Endothelial cell (in vitro differentiated cells): ENCODE measurements at regions not wholly inside any gene's neighbourhood (a gene's known extent, or its start where the extent isn't known, plus 50 kb on each side); places are given as distances from the start of the nearest gene placed in this dataset.

Source experiments
- DNase-seq: peaks from one replicate; pipeline ENCODE4 v3.0.0; 2021; ENCODE audit warnings: low spot score
- H3K27ac Mint-ChIP-seq: one replicate; pipeline ENCODE4 v1.8.0; 2021; ENCODE audit warnings: mixed read lengths, inconsistent platforms; ENCODE audit not compliant: unreplicated experiment
- H3K27me3 Mint-ChIP-seq: one replicate; pipeline ENCODE4 v1.8.0; 2021; ENCODE audit warnings: mild to moderate bottlenecking, moderate library complexity, mixed read lengths, inconsistent platforms; ENCODE audit not compliant: unreplicated experiment
- H3K36me3 Mint-ChIP-seq: one replicate; pipeline ENCODE4 v1.8.0; 2021; ENCODE audit warnings: mild to moderate bottlenecking, low read depth, mixed read lengths, inconsistent platforms; ENCODE audit not compliant: unreplicated experiment
- H3K4me1 Mint-ChIP-seq: one replicate; pipeline ENCODE4 v1.8.0; 2021; ENCODE audit warnings: mild to moderate bottlenecking, mixed read lengths, inconsistent platforms; ENCODE audit not compliant: unreplicated experiment
- H3K4me3 Mint-ChIP-seq: one replicate; pipeline ENCODE4 v1.8.0; 2021; ENCODE audit warnings: mild to moderate bottlenecking, mixed read lengths, inconsistent platforms; ENCODE audit not compliant: unreplicated experiment
- H3K9me3 Mint-ChIP-seq: one replicate; pipeline ENCODE4 v1.8.0; 2021; ENCODE audit warnings: mixed read lengths, inconsistent platforms; ENCODE audit not compliant: unreplicated experiment
- TF ChIP-seq, protein P1 (sequence below): fragments of 200-600 bp; sonication (generic); IDR thresholded peaks from one replicate; pipeline ENCODE4 v1.5.0; 2021; ENCODE audit warnings: antibody characterized with exemption; ENCODE audit not compliant: unreplicated experiment

DNA sequence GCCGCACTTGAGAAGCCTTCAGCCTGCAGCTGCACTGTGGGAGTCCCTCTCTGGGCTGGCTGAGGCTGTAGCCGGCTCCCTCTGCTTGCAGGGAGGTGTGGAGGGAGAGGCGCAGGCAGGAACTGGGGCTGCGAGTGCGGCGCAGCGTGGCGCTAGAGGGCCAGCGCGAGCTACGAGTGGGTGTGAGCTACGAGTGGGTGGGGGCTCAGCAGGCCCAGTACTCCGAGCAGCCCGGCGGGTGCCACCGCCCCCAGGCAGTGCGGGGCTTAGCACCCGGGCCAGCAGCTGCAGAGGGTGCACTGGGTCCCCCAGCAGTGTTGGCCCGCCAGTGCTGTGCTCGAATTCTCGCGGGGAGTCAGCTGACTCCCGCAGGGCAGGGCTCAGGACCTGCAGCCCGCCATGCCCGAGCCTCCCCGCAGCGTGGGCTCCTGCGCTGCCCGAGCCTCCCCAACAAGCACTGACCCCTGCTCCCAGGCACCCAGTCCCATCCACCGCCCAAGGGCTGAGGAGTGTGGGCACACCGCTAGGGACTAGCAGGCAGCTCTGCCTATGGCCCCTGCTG, 1620.1 kb downstream of the BRINP3 start:
- Mint-ChIP-seq H3K27me3 (no peaks in the 10 kb centered on the region), H3K27ac (no peak overlapping the region), H3K9me3 (no peaks in the 10 kb centered on the region), H3K4me3 (no peak overlapping the region), H3K4me1 (no peaks in the 10 kb centered on the region), H3K36me3 (no peaks in the 10 kb centered on the region)
- no peak for DNase-seq
- TF ChIP-seq, protein P1, sequence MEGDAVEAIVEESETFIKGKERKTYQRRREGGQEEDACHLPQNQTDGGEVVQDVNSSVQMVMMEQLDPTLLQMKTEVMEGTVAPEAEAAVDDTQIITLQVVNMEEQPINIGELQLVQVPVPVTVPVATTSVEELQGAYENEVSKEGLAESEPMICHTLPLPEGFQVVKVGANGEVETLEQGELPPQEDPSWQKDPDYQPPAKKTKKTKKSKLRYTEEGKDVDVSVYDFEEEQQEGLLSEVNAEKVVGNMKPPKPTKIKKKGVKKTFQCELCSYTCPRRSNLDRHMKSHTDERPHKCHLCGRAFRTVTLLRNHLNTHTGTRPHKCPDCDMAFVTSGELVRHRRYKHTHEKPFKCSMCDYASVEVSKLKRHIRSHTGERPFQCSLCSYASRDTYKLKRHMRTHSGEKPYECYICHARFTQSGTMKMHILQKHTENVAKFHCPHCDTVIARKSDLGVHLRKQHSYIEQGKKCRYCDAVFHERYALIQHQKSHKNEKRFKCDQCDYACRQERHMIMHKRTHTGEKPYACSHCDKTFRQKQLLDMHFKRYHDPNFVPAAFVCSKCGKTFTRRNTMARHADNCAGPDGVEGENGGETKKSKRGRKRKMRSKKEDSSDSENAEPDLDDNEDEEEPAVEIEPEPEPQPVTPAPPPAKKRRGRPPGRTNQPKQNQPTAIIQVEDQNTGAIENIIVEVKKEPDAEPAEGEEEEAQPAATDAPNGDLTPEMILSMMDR: no peak

DNA sequence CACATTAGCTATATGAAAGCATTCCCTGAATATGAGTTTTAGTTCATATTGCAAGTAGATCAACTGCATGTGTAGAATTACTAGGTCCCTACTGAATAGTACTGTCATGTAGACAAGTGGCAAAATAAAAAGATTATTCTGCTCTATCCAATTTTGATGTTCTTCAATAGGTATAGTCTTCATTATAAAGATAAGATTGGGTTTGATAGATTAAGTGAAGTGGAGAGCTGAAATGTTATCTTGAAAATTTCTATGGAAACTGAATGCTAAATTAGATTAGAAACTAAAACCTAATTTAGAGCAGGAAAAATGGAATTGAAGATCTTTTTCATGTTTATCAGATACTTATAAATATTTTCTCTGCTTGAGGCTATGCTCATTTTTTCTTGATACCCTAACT, 1610.0 kb downstream of the BRINP3 start:
- Mint-ChIP-seq H3K9me3 (no peaks in the 10 kb centered on the region), H3K4me3 (no peak overlapping the region), H3K4me1 (peaks cover 3% of the 10 kb centered on the region), H3K27me3 (no peaks in the 10 kb centered on the region), H3K36me3 (no peaks in the 10 kb centered on the region), H3K27ac (no peak overlapping the region)
- TF ChIP-seq, protein P1: no peak
- no peak for DNase-seq

DNA sequence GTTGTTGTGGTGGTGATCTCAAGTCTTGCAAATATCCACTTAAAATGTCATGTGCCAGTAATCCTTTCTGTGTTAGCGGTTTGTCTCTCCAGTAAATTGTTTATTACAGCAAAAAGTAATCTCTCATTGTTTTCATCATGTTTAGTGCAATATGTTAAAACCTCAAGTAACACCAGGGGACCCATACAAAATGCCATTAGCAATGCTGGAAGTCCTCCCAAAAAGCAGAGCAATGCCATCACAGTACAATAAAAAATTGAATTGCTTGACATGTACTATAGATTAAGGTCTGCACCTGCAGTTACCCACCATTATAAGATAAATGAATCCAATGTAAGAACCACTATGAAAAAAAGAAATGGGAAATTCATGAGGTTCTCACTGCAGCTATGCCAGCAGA, 1606.5 kb downstream of the BRINP3 start:
- TF ChIP-seq, protein P1: no peak
- Mint-ChIP-seq H3K27me3 (no peaks in the 10 kb centered on the region), H3K9me3 (no peaks in the 10 kb centered on the region), H3K4me1 (peaks cover 3% of the 10 kb centered on the region), H3K4me3 (no peak overlapping the region), H3K27ac (no peak overlapping the region), H3K36me3 (no peaks in the 10 kb centered on the region)
- no peak for DNase-seq

DNA sequence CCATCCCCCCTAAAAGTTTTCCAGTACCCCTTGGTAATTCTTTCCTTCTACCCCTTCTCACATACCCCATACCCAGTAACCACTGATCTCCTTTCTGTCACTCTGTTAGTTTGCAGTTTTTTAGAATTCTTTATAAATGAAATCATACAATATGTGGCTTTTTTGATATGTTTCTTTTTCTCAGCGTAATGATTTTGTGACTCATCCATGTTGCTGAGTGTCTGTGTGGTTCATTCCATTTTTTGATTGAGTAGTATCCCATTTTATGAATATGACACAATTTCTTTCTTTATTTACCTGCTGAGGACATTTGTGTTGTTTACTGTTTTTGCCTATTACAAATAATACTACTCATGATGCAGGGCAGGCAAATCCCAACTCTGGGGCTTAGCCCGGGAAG, 1605.3 kb downstream of the BRINP3 start:
- TF ChIP-seq, protein P1: no peak
- Mint-ChIP-seq H3K27ac (no peak overlapping the region), H3K4me1 (peaks cover 3% of the 10 kb centered on the region), H3K36me3 (no peaks in the 10 kb centered on the region), H3K9me3 (no peaks in the 10 kb centered on the region), H3K27me3 (no peaks in the 10 kb centered on the region), H3K4me3 (no peak overlapping the region)
- DNase-seq: no peak

DNA sequence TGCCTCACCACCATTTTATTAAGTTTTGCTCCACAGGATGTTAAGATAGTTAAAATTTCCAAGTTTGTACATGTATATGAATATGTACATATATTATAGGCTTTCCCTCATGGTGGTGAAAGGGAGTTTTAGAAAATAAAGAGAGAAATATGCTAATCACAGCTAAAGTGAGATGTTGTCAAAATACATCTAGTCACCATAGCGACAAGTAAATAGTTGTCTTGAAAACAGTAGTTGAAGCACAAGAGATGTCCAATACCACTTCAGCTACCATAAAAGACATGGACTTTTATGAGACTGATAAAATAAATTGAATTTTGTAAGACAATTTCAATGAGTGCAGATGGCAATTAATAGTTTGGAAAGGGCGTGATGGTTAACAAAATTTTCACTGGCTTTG, 1600.0 kb downstream of the BRINP3 start:
- Mint-ChIP-seq H3K4me3 (no peak overlapping the region), H3K27me3 (no peaks in the 10 kb centered on the region), H3K9me3 (no peaks in the 10 kb centered on the region), H3K36me3 (no peaks in the 10 kb centered on the region), H3K4me1 (no peaks in the 10 kb centered on the region), H3K27ac (peak overlapping the region; percentile 1)
- TF ChIP-seq, protein P1: no peak
- DNase-seq: no peak
